ENCODE measurements at regions not wholly inside any gene's neighbourhood (a gene's known extent, or its start where the extent isn't known, plus 50 kb on each side); places are given as distances from the start of the nearest gene placed in this dataset.

- Mint-ChIP-seq H3K4me3 (peak overlapping the region in 1 of 2 donors; percentile 4), H3K9me3 (no peaks in the 10 kb centered on the region), H3K27ac (no peak overlapping the region), H3K36me3 (ENCODE audit: insufficient read depth in 2 of 2) (no peaks in the 10 kb centered on the region), H3K27me3 (ENCODE audit: low read depth) (peaks cover 27% of the 10 kb centered on the region), H3K4me1 (ENCODE audit: low read depth) (peaks cover 74% of the 10 kb centered on the region)
- DNase-seq, result no peak
- ATAC-seq (replicated peaks in 1 of 2), result no peak
Observed at GRCh38 chr1:38561110-38561509, 298.5 kb downstream of the RRAGC start.

GRCh38 chr1:38560457-38560856 is 299.1 kb downstream of the RRAGC start:
- peak overlapping the region; percentile 24 to 87 for H3K4me3 Mint-ChIP-seq
- no peaks in the 10 kb centered on the region for H3K36me3 Mint-ChIP-seq (ENCODE audit: insufficient read depth in 2 of 2)
- DNase-seq, result no peak
- peaks cover 79% of the 10 kb centered on the region for H3K4me1 Mint-ChIP-seq (ENCODE audit: low read depth)
- no peak overlapping the region for H3K27ac Mint-ChIP-seq
- no peaks in the 10 kb centered on the region for H3K9me3 Mint-ChIP-seq
- no peak for ATAC-seq (replicated peaks in 1 of 2)
- peaks cover 27% of the 10 kb centered on the region for H3K27me3 Mint-ChIP-seq (ENCODE audit: low read depth)

GRCh38 chr1:38559446-38560165 is 300.0 kb downstream of the RRAGC start:
- peaks cover 79% of the 10 kb centered on the region for H3K4me1 Mint-ChIP-seq (ENCODE audit: low read depth)
- peaks cover 27% of the 10 kb centered on the region for H3K27me3 Mint-ChIP-seq (ENCODE audit: low read depth)
- H3K27ac Mint-ChIP-seq, result peak overlapping the region; percentile 81
- peak overlapping the region; percentile 79 to 87 for H3K4me3 Mint-ChIP-seq
- ATAC-seq (replicated peaks in 1 of 2), result peak; percentile 95 to 96
- H3K9me3 Mint-ChIP-seq, result no peaks in the 10 kb centered on the region
- H3K36me3 Mint-ChIP-seq (ENCODE audit: insufficient read depth in 2 of 2), result no peaks in the 10 kb centered on the region
- DNase-seq, result peak; percentile 85 to 90

- H3K27me3 Mint-ChIP-seq (ENCODE audit: low read depth), result peaks cover 19% of the 10 kb centered on the region
- peaks cover 71% of the 10 kb centered on the region for H3K4me1 Mint-ChIP-seq (ENCODE audit: low read depth)
- H3K27ac Mint-ChIP-seq, result peak overlapping the region; percentile 81
- peak in 1 of 2 donors; percentile 6 for DNase-seq
- H3K9me3 Mint-ChIP-seq, result no peaks in the 10 kb centered on the region
- H3K36me3 Mint-ChIP-seq (ENCODE audit: insufficient read depth in 2 of 2), result no peaks in the 10 kb centered on the region
- peak; percentile 32 for ATAC-seq (replicated peaks in 1 of 2)
- H3K4me3 Mint-ChIP-seq, result peak overlapping the region; percentile 79 to 87
Observed at GRCh38 chr1:38558500-38559445, 300.8 kb downstream of the RRAGC start.

- Mint-ChIP-seq H3K36me3 (ENCODE audit: insufficient read depth in 2 of 2) (no peaks in the 10 kb centered on the region), H3K27ac (no peak overlapping the region), H3K4me1 (ENCODE audit: low read depth) (peaks cover 64% of the 10 kb centered on the region), H3K9me3 (no peaks in the 10 kb centered on the region), H3K4me3 (no peak overlapping the region), H3K27me3 (ENCODE audit: low read depth) (peaks cover 12% of the 10 kb centered on the region)
- DNase-seq (no peak), ATAC-seq (replicated peaks in 1 of 2) (no peak)
Observed at GRCh38 chr1:38558055-38558454, 301.5 kb downstream of the RRAGC start.

GRCh38 chr1:38555594-38555993 is 304.0 kb downstream of the RRAGC start:
- no peak overlapping the region for H3K4me3 Mint-ChIP-seq
- no peaks in the 10 kb centered on the region for H3K36me3 Mint-ChIP-seq (ENCODE audit: insufficient read depth in 2 of 2)
- H3K9me3 Mint-ChIP-seq, result no peaks in the 10 kb centered on the region
- H3K4me1 Mint-ChIP-seq (ENCODE audit: low read depth), result peaks cover 50% of the 10 kb centered on the region
- no peak for ATAC-seq (replicated peaks in 1 of 2)
- no peak for DNase-seq
- H3K27ac Mint-ChIP-seq, result no peak overlapping the region
- H3K27me3 Mint-ChIP-seq (ENCODE audit: low read depth), result no peaks in the 10 kb centered on the region

- Mint-ChIP-seq H3K4me3 (no peak overlapping the region), H3K36me3 (ENCODE audit: insufficient read depth in 2 of 2) (no peaks in the 10 kb centered on the region), H3K9me3 (no peaks in the 10 kb centered on the region), H3K27ac (no peak overlapping the region), H3K4me1 (ENCODE audit: low read depth) (peaks cover 45% of the 10 kb centered on the region), H3K27me3 (ENCODE audit: low read depth) (no peaks in the 10 kb centered on the region)
- ATAC-seq (replicated peaks in 1 of 2) (no peak), DNase-seq (no peak)
Observed at GRCh38 chr1:38555130-38555529, 304.4 kb downstream of the RRAGC start.

- ATAC-seq (replicated peaks in 1 of 2), result no peak
- no peaks in the 10 kb centered on the region for H3K9me3 Mint-ChIP-seq
- no peak overlapping the region for H3K4me3 Mint-ChIP-seq
- H3K4me1 Mint-ChIP-seq (ENCODE audit: low read depth), result peaks cover 10% of the 10 kb centered on the region
- no peaks in the 10 kb centered on the region for H3K36me3 Mint-ChIP-seq (ENCODE audit: insufficient read depth in 2 of 2)
- no peak overlapping the region for H3K27ac Mint-ChIP-seq
- no peak for DNase-seq
- H3K27me3 Mint-ChIP-seq (ENCODE audit: low read depth), result no peaks in the 10 kb centered on the region
Observed at GRCh38 chr1:38551318-38552307, 308.0 kb downstream of the RRAGC start.

GRCh38 chr1:38549191-38549590 is 310.4 kb downstream of the RRAGC start:
- Mint-ChIP-seq H3K4me1 (ENCODE audit: low read depth) (no peaks in the 10 kb centered on the region), H3K27ac (no peak overlapping the region), H3K27me3 (ENCODE audit: low read depth) (no peaks in the 10 kb centered on the region), H3K36me3 (ENCODE audit: insufficient read depth in 2 of 2) (no peaks in the 10 kb centered on the region), H3K4me3 (no peak overlapping the region), H3K9me3 (no peaks in the 10 kb centered on the region)
- no peak for DNase-seq
- ATAC-seq (replicated peaks in 1 of 2), result no peak

GRCh38 chr1:38547321-38547720 is 312.3 kb downstream of the RRAGC start:
- no peak overlapping the region for H3K27ac Mint-ChIP-seq
- H3K4me1 Mint-ChIP-seq (ENCODE audit: low read depth), result no peaks in the 10 kb centered on the region
- H3K36me3 Mint-ChIP-seq (ENCODE audit: insufficient read depth in 2 of 2), result no peaks in the 10 kb centered on the region
- H3K27me3 Mint-ChIP-seq (ENCODE audit: low read depth), result no peaks in the 10 kb centered on the region
- no peak for DNase-seq
- no peaks in the 10 kb centered on the region for H3K9me3 Mint-ChIP-seq
- no peak overlapping the region for H3K4me3 Mint-ChIP-seq
- no peak for ATAC-seq (replicated peaks in 1 of 2)

GRCh38 chr1:38546636-38547035 is 312.9 kb downstream of the RRAGC start:
- Mint-ChIP-seq H3K27ac (no peak overlapping the region), H3K36me3 (ENCODE audit: insufficient read depth in 2 of 2) (no peaks in the 10 kb centered on the region), H3K4me3 (no peak overlapping the region), H3K9me3 (no peaks in the 10 kb centered on the region), H3K4me1 (ENCODE audit: low read depth) (no peaks in the 10 kb centered on the region), H3K27me3 (ENCODE audit: low read depth) (no peaks in the 10 kb centered on the region)
- DNase-seq (no peak), ATAC-seq (replicated peaks in 1 of 2) (no peak)

- H3K4me1 Mint-ChIP-seq (ENCODE audit: low read depth), result peaks cover 7% of the 10 kb centered on the region
- peaks cover 15% of the 10 kb centered on the region for H3K27me3 Mint-ChIP-seq (ENCODE audit: low read depth)
- DNase-seq, result no peak
- no peaks in the 10 kb centered on the region for H3K36me3 Mint-ChIP-seq (ENCODE audit: insufficient read depth in 2 of 2)
- H3K4me3 Mint-ChIP-seq, result no peak overlapping the region
- no peak overlapping the region for H3K27ac Mint-ChIP-seq
- H3K9me3 Mint-ChIP-seq, result no peaks in the 10 kb centered on the region
- no peak for ATAC-seq (replicated peaks in 1 of 2)
Observed at GRCh38 chr1:38541223-38541622, 318.3 kb downstream of the RRAGC start.

Measured in activated T-cell treated with anti-CD3 and anti-CD28 coated beads, Interleukin-2, amount 50 U/mL, for 72 hours (primary cell).